HCT116 (cell line): ENCODE measurements at regions not wholly inside any gene's neighbourhood (a gene's known extent, or its start where the extent isn't known, plus 50 kb on each side); places are given as distances from the start of the nearest gene placed in this dataset.

ENCODE experiments used
- ATAC-seq: fragments of 200-7000 bp; cut with Tn5 transposase; 2 replicates; pipeline ENCODE4 v1.9.1; 2020; ENCODE audit warnings: mild to moderate bottlenecking, moderate library complexity
- BruUV-seq: library from RNA; stranded (reverse); fragments of 400-500 nt; replicated peaks from 2 replicates; lab custom pipeline; 2021; lab: Mats Ljungman, UMichigan
- CTCF ChIA-PET: fragments of 300-600 bp; sonication (Branson Sonifier 250); formaldehyde crosslinking; loops from one replicate; lab custom pipeline; 2021; ENCODE audit warnings: antibody characterized with exemption; lab: Charles Lee
- POLR2A ChIA-PET: fragments of 300-600, 350-600 bp; sonication (Branson Sonifier 250); formaldehyde crosslinking; loops from one replicate; lab custom pipeline; 2021; ENCODE audit warnings: antibody characterized with exemption; lab: Charles Lee
- RAD21 ChIA-PET, 2 experiments: fragments of 300-600 bp; sonication (Branson Sonifier 250); formaldehyde crosslinking; loops; one replicate each; lab custom pipeline; 2023; ENCODE audit warnings: low total read pairs in 2 of 2; ENCODE audit not compliant: uncharacterized antibody in 2 of 2, unreplicated experiment in 2 of 2, low non-redundant PET in 1 of 2; lab: Charles Lee
- DNase-seq: peaks from one replicate; pipeline ENCODE4 v3.0.0-alpha.2; 2010; ENCODE audit warnings: low read depth, low spot score
- H2AFZ ChIP-seq: fragments of 200-600 bp; shearing (Covaris generic), sonication (generic); 2 replicates; pipeline ENCODE4 v1.6.1; 2017; ENCODE audit warnings: low read depth, mixed run types, mixed read lengths, antibody characterized with exemption, low read length; ENCODE audit not compliant: poor library complexity, severe bottlenecking
- H3K27ac ChIP-seq: 2 replicates; pipeline ENCODE4 v1.5.1; 2012; ENCODE audit warnings: low read depth, low read length
- H3K27me3 ChIP-seq: fragments of 200-600 bp; sonication (generic); 2 replicates; pipeline ENCODE4 v1.6.1; 2016; ENCODE audit warnings: mixed run types, low read length, mixed read lengths; ENCODE audit not compliant: insufficient read depth
- H3K36me3 ChIP-seq, 2 experiments: fragments of 200-500 bp in 1 of 2; fragments of 200-600 bp in 1 of 2; sonication (Bioruptor generic) in 1 of 2; sonication (generic) in 1 of 2; 2 replicates each; pipeline versions ENCODE4 v1.5.1 to v1.6.1; 2014 to 2016; ENCODE audit warnings: low read length in 2 of 2, inconsistent platforms in 1 of 2, mixed read lengths in 1 of 2, mixed run types in 1 of 2; ENCODE audit not compliant: insufficient read depth in 2 of 2, control insufficient read depth in 1 of 2
- H3K4me1 ChIP-seq, 2 experiments: fragments of 200-600 bp in 1 of 2; sonication (generic) in 1 of 2; 2 replicates each; pipeline versions ENCODE4 v1.5.1 to v1.6.1; 2012 to 2017; ENCODE audit warnings: low read length in 2 of 2, inconsistent platforms in 1 of 2, mild to moderate bottlenecking in 1 of 2, mixed read lengths in 1 of 2, mixed run types in 1 of 2, moderate library complexity in 1 of 2; ENCODE audit not compliant: insufficient read depth in 2 of 2, control insufficient read depth in 1 of 2
- H3K4me2 ChIP-seq: fragments of 200-600 bp; sonication (generic); 2 replicates; pipeline ENCODE4 v1.6.1; 2017; ENCODE audit warnings: mixed run types, low read length, mixed read lengths
- H3K4me3 ChIP-seq, 2 experiments: fragments of 200-600 bp in 1 of 2; sonication (generic) in 1 of 2; replicated peaks in 1 of 2; 2 replicates each; pipeline ENCODE4 v1.5.1; 2011 to 2016; ENCODE audit warnings: low read length in 2 of 2, control low read depth in 1 of 2, low read depth in 1 of 2, mild to moderate bottlenecking in 1 of 2, mixed read lengths in 1 of 2, mixed run types in 1 of 2
- H3K79me2 ChIP-seq: fragments of 200-600 bp; sonication (generic); 2 replicates; pipeline ENCODE4 v1.6.1; 2017; ENCODE audit warnings: mild to moderate bottlenecking, mixed run types, low read length, moderate library complexity, mixed read lengths; ENCODE audit not compliant: insufficient read depth
- H3K9ac ChIP-seq: fragments of 200-600 bp; sonication (generic); 2 replicates; pipeline ENCODE4 v1.6.1; 2016; ENCODE audit warnings: low read length, mixed read lengths
- H3K9me2 ChIP-seq: fragments of 200-600 bp; sonication (generic), shearing (Covaris generic); 2 replicates; pipeline ENCODE4 v1.6.1; 2017; ENCODE audit warnings: mixed run types, mild to moderate bottlenecking, moderate library complexity; ENCODE audit not compliant: insufficient read depth
- H3K9me3 ChIP-seq, 2 experiments: fragments of 200-500 bp in 1 of 2; fragments of 200-600 bp in 1 of 2; sonication (Bioruptor generic) in 1 of 2; sonication (generic) in 1 of 2; 2 replicates each; pipeline ENCODE4 v1.6.1; 2014 to 2017; ENCODE audit warnings: low read length in 2 of 2, mixed read lengths in 2 of 2, inconsistent platforms in 1 of 2, low read depth in 1 of 2, mild to moderate bottlenecking in 1 of 2, mixed run types in 1 of 2, moderate library complexity in 1 of 2; ENCODE audit not compliant: control insufficient read depth in 1 of 2, insufficient read depth in 1 of 2
- H4K20me1 ChIP-seq: fragments of 200-600 bp; sonication (generic), shearing (Covaris generic); 2 replicates; pipeline ENCODE4 v1.6.1; 2017; ENCODE audit warnings: mixed run types, mild to moderate bottlenecking, moderate library complexity; ENCODE audit not compliant: insufficient read depth
- CEBPB ChIP-seq: IDR thresholded peaks from 2 replicates; pipeline ENCODE4 v1.6.1; 2012; ENCODE audit warnings: low read depth
- MAX ChIP-seq: IDR thresholded peaks from 2 replicates; pipeline ENCODE4 v1.6.1; 2012
- POLR2A ChIP-seq: IDR thresholded peaks from 2 replicates; pipeline ENCODE4 v1.7.0; 2011; ENCODE audit warnings: borderline replicate concordance; ENCODE audit not compliant: insufficient read depth, insufficient read length; ENCODE audit errors: extremely low read depth
- RAD21 ChIP-seq: IDR thresholded peaks from 2 replicates; pipeline ENCODE4 v1.6.1; 2012; ENCODE audit warnings: low read depth, mild to moderate bottlenecking
- SIN3A ChIP-seq: IDR thresholded peaks from 2 replicates; pipeline ENCODE4 v1.6.1; 2012; ENCODE audit warnings: low read depth
- SRF ChIP-seq: IDR thresholded peaks from 2 replicates; pipeline ENCODE4 v1.6.1; 2012; ENCODE audit warnings: low read depth
- YY1 ChIP-seq: IDR thresholded peaks from 2 replicates; pipeline ENCODE4 v1.6.1; 2011; ENCODE audit warnings: low read length, low read depth, moderate library complexity, mild to moderate bottlenecking; ENCODE audit not compliant: insufficient replicate concordance; ENCODE audit errors: extremely low read depth
- intact Hi-C: fragments of 100-400 bp; cut with micrococcal nuclease; formaldehyde crosslinking; loops from 2 replicates; pipeline ENCODE4 v1.10.0; 2022

GRCh38 chr13:59229401-59229800 is 934.3 kb downstream of the DIAPH3 start:
- Histone ChIP-seq H3K79me2 (no peaks in the 10 kb centered on the region), H3K9me2 (no peaks in the 10 kb centered on the region), H3K36me3 (no peaks in the 10 kb centered on the region), H2AFZ (no peak overlapping the region), H4K20me1 (no peaks in the 10 kb centered on the region), H3K27me3 (no peaks in the 10 kb centered on the region), H3K9ac (no peak overlapping the region), H3K4me1 (no peaks in the 10 kb centered on the region), H3K4me3 (no peak overlapping the region), H3K27ac (no peak overlapping the region), H3K9me3 (peaks cover 10 to 14% of the 10 kb centered on the region in 2 experiments; a peak in 2 of 4 replicates), H3K4me2 (no peak overlapping the region)
- intact Hi-C loops, result no loop called here
- DNase-seq, result no peak
- ChIA-PET POLR2A (no interaction called here), CTCF (no interaction called here), RAD21 (no interaction called here)
- ATAC-seq, result no peak
- no peak for TF ChIP-seq RAD21
- no peak for TF ChIP-seq POLR2A
- BruUV-seq, result no TSS peak

DNA sequence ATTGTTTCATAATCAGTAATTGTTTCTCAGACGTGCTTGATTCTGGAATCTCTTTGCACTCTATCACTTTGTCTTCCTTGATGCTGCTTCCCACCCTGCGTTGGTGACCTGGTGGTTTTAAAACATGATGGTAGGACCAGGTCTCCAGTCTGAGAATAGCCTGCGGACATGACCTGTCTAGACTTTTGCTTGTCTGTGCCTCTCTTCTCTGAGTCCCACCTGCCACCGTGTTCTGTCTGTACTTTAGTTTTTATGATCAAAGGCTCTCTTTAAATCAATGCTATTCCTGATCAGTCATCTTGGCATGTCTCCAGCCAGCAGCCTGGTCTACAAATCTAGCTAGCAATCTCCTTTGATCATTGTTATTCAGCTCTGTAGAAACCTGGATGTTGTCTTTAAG is 933.9 kb downstream of the DIAPH3 start:
- CTCF ChIA-PET, result no interaction called here
- no peaks in the 10 kb centered on the region for H3K9me2 ChIP-seq
- POLR2A ChIA-PET, result no interaction called here
- H3K9me3 ChIP-seq, result peaks cover 10 to 14% of the 10 kb centered on the region in 2 experiments; a peak in 2 of 4 replicates
- BruUV-seq, result no TSS peak
- no peak for ATAC-seq
- H3K36me3 ChIP-seq, result no peaks in the 10 kb centered on the region
- no peaks in the 10 kb centered on the region for H4K20me1 ChIP-seq
- no peaks in the 10 kb centered on the region for H3K27me3 ChIP-seq
- no peak overlapping the region for H3K9ac ChIP-seq
- H3K27ac ChIP-seq, result no peak overlapping the region
- H3K4me3 ChIP-seq, result no peak overlapping the region
- no peak for TF ChIP-seq YY1
- TF ChIP-seq POLR2A, result no peak
- TF ChIP-seq MAX, result no peak
- no peak for TF ChIP-seq CEBPB
- no peak for TF ChIP-seq SIN3A
- no peak for TF ChIP-seq SRF
- intact Hi-C loops, result no loop called here
- H3K4me2 ChIP-seq, result no peak overlapping the region
- H2AFZ ChIP-seq, result no peak overlapping the region
- H3K4me1 ChIP-seq, result no peaks in the 10 kb centered on the region
- no peaks in the 10 kb centered on the region for H3K79me2 ChIP-seq
- no peak for DNase-seq
- RAD21 ChIA-PET, result no interaction called here
